SK-N-SH treated with all-trans-retinoic acid at 6 μM for 48 hours (cell line): ENCODE measurements at regions not wholly inside any gene's neighbourhood (a gene's known extent, or its start where the extent isn't known, plus 50 kb on each side); places are given as distances from the start of the nearest gene placed in this dataset.
"Not testable (repeated sequence)": the region's sequence is repeated elsewhere in the genome, so short reads cannot be mapped to it uniquely, and the experiment has no call there.

ENCODE experiments used
- ATAC-seq: fragments of 200-7000 bp; cut with Tn5 transposase; 3 replicates; pipeline ENCODE4 v1.9.1; 2020; ENCODE audit warnings: mild to moderate bottlenecking, moderate library complexity
- ARNTL ChIP-seq: fragments of 450-650 bp; formaldehyde crosslinking; IDR thresholded peaks from 2 replicates; pipeline ENCODE4 v1.5.0; 2020; ENCODE audit warnings: low read depth, mild to moderate bottlenecking, moderate library complexity, borderline replicate concordance
- CSDC2 ChIP-seq: fragments of 250-450 bp; sonication (Bioruptor Pico); IDR thresholded peaks from 2 replicates; pipeline ENCODE4 v1.5.0; 2020; ENCODE audit warnings: mild to moderate bottlenecking, moderate library complexity
- CSRNP3 ChIP-seq: fragments of 250-450 bp; sonication (Bioruptor Pico); IDR thresholded peaks from 2 replicates; pipeline ENCODE4 v1.5.1; 2021; ENCODE audit warnings: mild to moderate bottlenecking, moderate library complexity
- ESRRG ChIP-seq: fragments of 250-450 bp; sonication (Bioruptor Pico); IDR thresholded peaks from 2 replicates; pipeline ENCODE4 v1.6.1; 2021; ENCODE audit warnings: mild to moderate bottlenecking
- GLIS3 ChIP-seq: fragments of 250-450 bp; sonication (Bioruptor Pico); IDR thresholded peaks from 2 replicates; pipeline ENCODE4 v1.5.0; 2020; ENCODE audit warnings: mild to moderate bottlenecking, moderate library complexity
- ISL1 ChIP-seq: fragments of 250-450 bp; sonication (Bioruptor Pico); IDR thresholded peaks from 2 replicates; pipeline ENCODE4 v2.1.2; 2022; ENCODE audit warnings: mild to moderate bottlenecking, moderate library complexity
- OSR1 ChIP-seq: fragments of 250-450 bp; sonication (Bioruptor Pico); IDR thresholded peaks from 2 replicates; pipeline ENCODE4 v1.8.0; 2022; ENCODE audit warnings: moderate library complexity, mild to moderate bottlenecking, inconsistent platforms
- POU6F1 ChIP-seq: fragments of 250-450 bp; sonication (Bioruptor Pico); IDR thresholded peaks from 2 replicates; pipeline ENCODE4 v1.8.0; 2021; ENCODE audit warnings: low read depth, mild to moderate bottlenecking, moderate library complexity, borderline replicate concordance
- PPARA ChIP-seq: fragments of 250-450 bp; sonication (Bioruptor Pico); IDR thresholded peaks from 2 replicates; pipeline ENCODE4 v1.5.0; 2020; ENCODE audit warnings: mild to moderate bottlenecking, borderline replicate concordance
- SNAI2 ChIP-seq: fragments of 250-450 bp; sonication (Bioruptor Pico); IDR thresholded peaks from 2 replicates; pipeline ENCODE4 v1.5.0; 2020; ENCODE audit warnings: mild to moderate bottlenecking, moderate library complexity
- TCF4 ChIP-seq: fragments of 250-450 bp; sonication (Bioruptor Pico); IDR thresholded peaks from 2 replicates; pipeline ENCODE4 v1.8.0; 2021; ENCODE audit warnings: mild to moderate bottlenecking, moderate library complexity, borderline replicate concordance
- TOX ChIP-seq: fragments of 250-450 bp; sonication (Bioruptor Pico); IDR thresholded peaks from 2 replicates; pipeline ENCODE4 v1.8.0; 2021; ENCODE audit warnings: mild to moderate bottlenecking, moderate library complexity, borderline replicate concordance
- TSHZ2 ChIP-seq: fragments of 250-450 bp; sonication (Bioruptor Pico); IDR thresholded peaks from 2 replicates; pipeline ENCODE4 v1.5.0; 2020; ENCODE audit warnings: mild to moderate bottlenecking, moderate library complexity
- ZC3H10 ChIP-seq: fragments of 250-450 bp; sonication (Bioruptor Pico); IDR thresholded peaks from 2 replicates; pipeline ENCODE4 v1.5.1; 2021; ENCODE audit warnings: mild to moderate bottlenecking, moderate library complexity
- ZFP3 ChIP-seq: fragments of 250-450 bp; sonication (Bioruptor Pico); IDR thresholded peaks from 2 replicates; pipeline ENCODE4 v1.5.0; 2020; ENCODE audit warnings: mild to moderate bottlenecking, moderate library complexity
- ZFP30 ChIP-seq: fragments of 450-650 bp; formaldehyde crosslinking; IDR thresholded peaks from 2 replicates; pipeline ENCODE4 v1.5.0; 2022; ENCODE audit warnings: mild to moderate bottlenecking, moderate library complexity
- ZNF565 ChIP-seq: fragments of 450-650 bp; formaldehyde crosslinking; conservative IDR thresholded peaks from 2 replicates; pipeline ENCODE4 v1.5.0; 2020; ENCODE audit warnings: low read depth, mild to moderate bottlenecking, moderate library complexity
- ZNF70 ChIP-seq: fragments of 450-650 bp; formaldehyde crosslinking; IDR thresholded peaks from 2 replicates; pipeline ENCODE4 v1.5.0; 2020; ENCODE audit warnings: mild to moderate bottlenecking, moderate library complexity
- ZNF8 ChIP-seq: fragments of 450-650 bp; formaldehyde crosslinking; IDR thresholded peaks from 2 replicates; pipeline ENCODE4 v1.5.0; 2020; ENCODE audit warnings: mild to moderate bottlenecking, moderate library complexity

- no peak for TF ChIP-seq TOX (CRISPR knock-in tag)
- TF ChIP-seq CSRNP3 (CRISPR knock-in tag): no peak
These were observed 200.8 kb upstream of the C2CD4B start (continued) for GRCh38 chr15:62365795-62366442.

- TF ChIP-seq TSHZ2 (CRISPR knock-in tag): no peak
- TF ChIP-seq, all 23 proteins: peak for 0
These were observed 204.4 kb upstream of the C2CD4B start for GRCh38 chr15:62369454-62369853.

GRCh38 chr15:62371683-62372082 lies 206.6 kb upstream of the C2CD4B start:
- ATAC-seq: not testable (repeated sequence)

More at GRCh38 chr15:62369454-62369853, 204.4 kb upstream of the C2CD4B start:
- ATAC-seq: no peak

GRCh38 chr15:62377736-62378480 lies 212.8 kb upstream of the C2CD4B start:
- ATAC-seq: no peak
- TF ChIP-seq PPARA (CRISPR knock-in tag) (no peak), ESRRG (CRISPR knock-in tag) (no peak), TCF4 (CRISPR knock-in tag) (no peak), ISL1 (CRISPR knock-in tag) (no peak), ZNF565 (CRISPR knock-in tag) (no peak), ZNF70 (CRISPR knock-in tag) (no peak), ZFP30 (CRISPR knock-in tag) (no peak), TSHZ2 (CRISPR knock-in tag) (no peak), OSR1 (CRISPR knock-in tag) (no peak)

- TF ChIP-seq TCF4 (CRISPR knock-in tag): no peak
- TF ChIP-seq PPARA (CRISPR knock-in tag): no peak
- no peak for TF ChIP-seq ZFP3 (CRISPR knock-in tag)
- no peak for TF ChIP-seq ISL1 (CRISPR knock-in tag)
- TF ChIP-seq CSRNP3 (CRISPR knock-in tag): no peak
- no peak for TF ChIP-seq SNAI2 (CRISPR knock-in tag)
- no peak for TF ChIP-seq ZNF70 (CRISPR knock-in tag)
- no peak for TF ChIP-seq GLIS3 (CRISPR knock-in tag)
- no peak for TF ChIP-seq ZC3H10 (CRISPR knock-in tag)
- no peak for TF ChIP-seq ARNTL (CRISPR knock-in tag)
- TF ChIP-seq ZFP30 (CRISPR knock-in tag): no peak
- TF ChIP-seq ZNF8 (CRISPR knock-in tag): no peak
- no peak for TF ChIP-seq TOX (CRISPR knock-in tag)
- TF ChIP-seq CSDC2 (CRISPR knock-in tag): no peak
- no peak for TF ChIP-seq POU6F1
- TF ChIP-seq OSR1 (CRISPR knock-in tag): no peak
- ATAC-seq: peak; percentile 72
These were observed 213.8 kb upstream of the C2CD4B start for GRCh38 chr15:62378772-62379498.
